OCI-LY7 (cell line): ENCODE measurements at regions not wholly inside any gene's neighbourhood (a gene's known extent, or its start where the extent isn't known, plus 50 kb on each side); places are given as distances from the start of the nearest gene placed in this dataset.

Experiments
- BruUV-seq: library from RNA; stranded (reverse); fragments of 400-500 nt; replicated peaks from 2 replicates; lab custom pipeline; 2021; lab: Mats Ljungman, UMichigan
- CTCF ChIA-PET: fragments of 300-600 bp; sonication (Branson Sonifier 250); formaldehyde crosslinking; loops from one replicate; lab custom pipeline; 2022; ENCODE audit warnings: antibody characterized with exemption; ENCODE audit not compliant: unreplicated experiment; lab: Charles Lee
- POLR2A ChIA-PET: fragments of 300-600 bp; sonication (Branson Sonifier 250); formaldehyde crosslinking; loops from one replicate; lab custom pipeline; 2022; ENCODE audit warnings: antibody characterized with exemption; lab: Charles Lee
- DNase-seq: peaks from one replicate; pipeline ENCODE4 v3.0.0-alpha.2; 2015; ENCODE audit warnings: low spot score
- H2AFZ ChIP-seq: fragments of 200-600 bp; sonication (generic), shearing (Covaris generic); 2 replicates; pipeline ENCODE4 v1.6.1; 2014; ENCODE audit warnings: mild to moderate bottlenecking, antibody characterized with exemption, low read length, moderate library complexity
- H3K27ac ChIP-seq: fragments of 200-600 bp; sonication (generic); 2 replicates; pipeline ENCODE4 v1.5.1; 2014; ENCODE audit warnings: mixed run types, low read depth, mild to moderate bottlenecking, moderate library complexity, low read length, inconsistent platforms; ENCODE audit not compliant: poor library complexity, severe bottlenecking
- H3K36me3 ChIP-seq: fragments of 200-600 bp; sonication (generic); 2 replicates; pipeline ENCODE4 v1.6.1; 2014; ENCODE audit warnings: mild to moderate bottlenecking, antibody characterized with exemption, low read length, moderate library complexity, mixed read lengths; ENCODE audit not compliant: insufficient read depth
- H3K4me1 ChIP-seq: fragments of 200-600 bp; sonication (generic); 2 replicates; pipeline ENCODE4 v1.5.1; 2014; ENCODE audit warnings: mild to moderate bottlenecking, low read length; ENCODE audit not compliant: insufficient read depth, poor library complexity, severe bottlenecking
- H3K4me2 ChIP-seq: fragments of 200-600 bp; sonication (generic); 2 replicates; pipeline ENCODE4 v1.6.1; 2014; ENCODE audit warnings: mild to moderate bottlenecking, low read length
- H3K4me3 ChIP-seq: fragments of 200-600 bp; sonication (generic); 2 replicates; pipeline ENCODE4 v1.5.1; 2014; ENCODE audit warnings: mild to moderate bottlenecking, low read depth, low read length; ENCODE audit not compliant: poor library complexity, severe bottlenecking
- H3K79me2 ChIP-seq: fragments of 200-600 bp; sonication (generic); 2 replicates; pipeline ENCODE4 v1.6.1; 2016; ENCODE audit warnings: low read depth, mild to moderate bottlenecking, low read length, moderate library complexity, mixed read lengths; ENCODE audit not compliant: insufficient read depth
- H3K9me2 ChIP-seq: fragments of 200-600 bp; sonication (generic); 2 replicates; pipeline ENCODE4 v1.6.1; 2016; ENCODE audit warnings: mild to moderate bottlenecking, low read length, mixed read lengths; ENCODE audit not compliant: insufficient read depth
- H3K9me3 ChIP-seq: fragments of 200-600 bp; sonication (generic); 2 replicates; pipeline ENCODE4 v1.6.1; 2014; ENCODE audit warnings: mild to moderate bottlenecking, mixed run types, low read length, mixed read lengths
- H4K20me1 ChIP-seq: fragments of 200-600 bp; sonication (generic); 2 replicates; pipeline ENCODE4 v1.6.1; 2014; ENCODE audit warnings: mild to moderate bottlenecking, antibody characterized with exemption, low read length, moderate library complexity, mixed read lengths; ENCODE audit not compliant: insufficient read depth
- EZH2phosphoT487 ChIP-seq: fragments of 200-600 bp; sonication (generic); IDR thresholded peaks from 2 replicates; pipeline ENCODE4 v1.6.1; 2018; ENCODE audit warnings: low read depth, borderline replicate concordance, mild to moderate bottlenecking, mixed run types, antibody characterized with exemption, low read length, moderate library complexity, mixed read lengths
- intact Hi-C: fragments of 100-400 bp; cut with micrococcal nuclease; formaldehyde crosslinking; loops from one replicate; pipeline ENCODE4 v1.10.0; 2022; ENCODE audit not compliant: unreplicated experiment
- TF ChIP-seq, protein P1 (sequence below): fragments of 200-600 bp; sonication (generic); conservative IDR thresholded peaks from 2 replicates; pipeline ENCODE4 v1.5.1; 2014; ENCODE audit warnings: mild to moderate bottlenecking, antibody characterized with exemption, low read length, moderate library complexity, mixed read lengths

DNA sequence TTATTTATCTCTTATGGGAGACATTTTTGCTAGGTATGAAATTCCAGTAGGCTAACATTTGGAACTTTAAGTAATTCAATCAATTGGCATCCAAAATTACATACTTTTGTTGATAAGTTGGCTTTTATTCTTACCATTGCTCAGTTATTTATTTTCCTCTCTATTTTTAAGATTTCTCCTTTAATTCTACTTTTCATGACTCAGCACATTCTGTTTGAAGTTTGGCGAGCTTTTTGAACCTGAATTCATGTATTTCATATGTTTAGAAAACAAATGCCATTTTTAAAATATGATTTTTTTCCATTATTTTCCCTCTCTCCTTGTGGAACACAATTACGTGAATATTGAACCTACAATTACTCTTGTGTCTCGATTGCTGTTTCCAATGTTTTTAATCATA is 2896.3 kb upstream of the PCDH20 start:
- BruUV-seq, result no TSS peak
- ChIA-PET CTCF (no interaction called here), POLR2A (no interaction called here)
- H3K9me2 ChIP-seq, result no peaks in the 10 kb centered on the region
- no peak overlapping the region for H3K27ac ChIP-seq
- no peaks in the 10 kb centered on the region for H3K4me1 ChIP-seq
- intact Hi-C loops, result no loop called here
- DNase-seq, result no peak
- no peaks in the 10 kb centered on the region for H4K20me1 ChIP-seq
- H3K4me3 ChIP-seq, result no peak overlapping the region
- no peaks in the 10 kb centered on the region for H3K79me2 ChIP-seq
- H3K9me3 ChIP-seq, result no peaks in the 10 kb centered on the region
- no peak overlapping the region for H2AFZ ChIP-seq
- no peak for TF ChIP-seq EZH2phosphoT487
- TF ChIP-seq, protein P1, sequence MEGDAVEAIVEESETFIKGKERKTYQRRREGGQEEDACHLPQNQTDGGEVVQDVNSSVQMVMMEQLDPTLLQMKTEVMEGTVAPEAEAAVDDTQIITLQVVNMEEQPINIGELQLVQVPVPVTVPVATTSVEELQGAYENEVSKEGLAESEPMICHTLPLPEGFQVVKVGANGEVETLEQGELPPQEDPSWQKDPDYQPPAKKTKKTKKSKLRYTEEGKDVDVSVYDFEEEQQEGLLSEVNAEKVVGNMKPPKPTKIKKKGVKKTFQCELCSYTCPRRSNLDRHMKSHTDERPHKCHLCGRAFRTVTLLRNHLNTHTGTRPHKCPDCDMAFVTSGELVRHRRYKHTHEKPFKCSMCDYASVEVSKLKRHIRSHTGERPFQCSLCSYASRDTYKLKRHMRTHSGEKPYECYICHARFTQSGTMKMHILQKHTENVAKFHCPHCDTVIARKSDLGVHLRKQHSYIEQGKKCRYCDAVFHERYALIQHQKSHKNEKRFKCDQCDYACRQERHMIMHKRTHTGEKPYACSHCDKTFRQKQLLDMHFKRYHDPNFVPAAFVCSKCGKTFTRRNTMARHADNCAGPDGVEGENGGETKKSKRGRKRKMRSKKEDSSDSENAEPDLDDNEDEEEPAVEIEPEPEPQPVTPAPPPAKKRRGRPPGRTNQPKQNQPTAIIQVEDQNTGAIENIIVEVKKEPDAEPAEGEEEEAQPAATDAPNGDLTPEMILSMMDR, result no peak
- H3K36me3 ChIP-seq, result no peaks in the 10 kb centered on the region
- no peak overlapping the region for H3K4me2 ChIP-seq

DNA sequence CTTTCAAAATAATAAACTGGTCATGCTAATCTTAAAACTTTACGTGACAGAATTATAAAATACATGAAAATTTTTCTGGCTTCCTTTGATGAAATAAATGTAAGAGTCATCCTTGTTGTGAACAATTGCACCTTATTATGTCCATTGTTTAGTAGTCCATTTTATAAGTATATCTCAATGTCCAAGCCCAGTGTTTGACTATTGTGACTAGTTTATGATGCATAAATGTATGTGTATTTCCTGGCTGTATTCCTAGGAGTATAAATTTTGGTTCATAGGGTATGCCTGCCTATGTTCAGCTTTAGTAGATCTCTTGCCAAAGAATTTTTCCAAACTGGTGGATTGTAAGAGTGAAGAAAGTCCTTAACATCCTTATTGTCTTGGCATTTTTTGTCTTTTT is 2895.5 kb upstream of the PCDH20 start:
- ChIA-PET POLR2A (no interaction called here), CTCF (no interaction called here)
- no peaks in the 10 kb centered on the region for H3K79me2 ChIP-seq
- no peak overlapping the region for H3K4me2 ChIP-seq
- H2AFZ ChIP-seq, result no peak overlapping the region
- H3K9me3 ChIP-seq, result 0 out of 2 replicates have a peak, but pooled peaks cover 2% of the 10 kb centered on the region
- intact Hi-C loops, result no loop called here
- TF ChIP-seq EZH2phosphoT487, result no peak
- TF ChIP-seq, protein P1, result no peak
- H3K36me3 ChIP-seq, result no peaks in the 10 kb centered on the region
- no peaks in the 10 kb centered on the region for H3K9me2 ChIP-seq
- DNase-seq, result no peak
- no TSS peak for BruUV-seq
- H3K4me3 ChIP-seq, result no peak overlapping the region
- no peak overlapping the region for H3K27ac ChIP-seq
- H3K4me1 ChIP-seq, result no peaks in the 10 kb centered on the region
- H4K20me1 ChIP-seq, result no peaks in the 10 kb centered on the region

DNA sequence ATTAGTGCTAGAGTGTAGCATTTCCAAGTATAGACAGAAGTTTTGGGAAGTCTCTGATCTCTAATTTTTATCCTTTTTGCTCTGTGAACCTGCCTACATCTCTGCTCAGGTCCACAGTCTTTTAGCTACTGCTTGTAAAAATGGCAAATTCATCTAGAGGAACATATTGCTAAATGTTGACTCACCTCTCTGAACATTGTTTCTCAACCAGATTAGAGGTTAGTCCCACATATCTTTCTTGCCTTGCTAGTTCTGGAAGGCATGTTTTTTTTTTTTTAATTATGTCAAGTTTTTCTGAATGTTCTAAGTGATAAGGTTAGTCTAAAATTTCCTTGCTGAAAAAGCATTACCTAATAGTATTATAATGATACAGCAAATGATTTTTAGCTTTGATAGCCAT is 2889.6 kb upstream of the PCDH20 start:
- CTCF ChIA-PET, result no interaction called here
- Histone ChIP-seq H3K4me1 (no peaks in the 10 kb centered on the region), H3K9me3 (0 out of 2 replicates have a peak, but pooled peaks cover 5% of the 10 kb centered on the region), H2AFZ (no peak overlapping the region), H3K79me2 (no peaks in the 10 kb centered on the region), H3K4me3 (no peak overlapping the region), H3K36me3 (no peaks in the 10 kb centered on the region), H3K9me2 (no peaks in the 10 kb centered on the region), H3K27ac (no peak overlapping the region), H3K4me2 (no peak overlapping the region), H4K20me1 (no peaks in the 10 kb centered on the region)
- intact Hi-C loops, result no loop called here
- POLR2A ChIA-PET, result no interaction called here
- no peak for DNase-seq
- TF ChIP-seq, protein P1, result no peak
- no TSS peak for BruUV-seq
